PC-3 (cell line): ENCODE measurements at regions not wholly inside any gene's neighbourhood (a gene's known extent, or its start where the extent isn't known, plus 50 kb on each side); places are given as distances from the start of the nearest gene placed in this dataset.

Experiments used
- ATAC-seq: fragments of 200-7000 bp; cut with Tn5 transposase; 2 replicates; pipeline ENCODE4 v1.9.1; 2020; ENCODE audit warnings: mild to moderate bottlenecking, moderate library complexity
- BruUV-seq: library from RNA; stranded (reverse); fragments of 400-500 nt; replicated peaks from 2 replicates; lab custom pipeline; 2021; lab: Mats Ljungman, UMichigan
- CTCF ChIA-PET: fragments of 300-600 bp; sonication (Branson Sonifier 250); formaldehyde crosslinking; loops from one replicate; lab custom pipeline; 2022; ENCODE audit warnings: antibody characterized with exemption; lab: Charles Lee
- POLR2A ChIA-PET: fragments of 300-600 bp; sonication (Branson Sonifier 250); formaldehyde crosslinking; loops from one replicate; lab custom pipeline; 2022; ENCODE audit warnings: antibody characterized with exemption; ENCODE audit not compliant: unreplicated experiment; lab: Charles Lee
- DNase-seq: peaks from one replicate; pipeline ENCODE4 v3.0.0-alpha.2; 2015
- H2AFZ ChIP-seq: fragments of 300-600 bp; sonication (generic); 2 replicates; pipeline ENCODE4 v1.6.0; 2016; ENCODE audit warnings: antibody characterized with exemption, low read length
- H3F3A ChIP-seq: fragments of 300-600 bp; sonication (generic); one replicate; pipeline ENCODE4 v1.6.0; 2017; ENCODE audit warnings: antibody characterized with exemption, low read length, control low read depth, mild to moderate bottlenecking; ENCODE audit not compliant: unreplicated experiment
- H3K27ac ChIP-seq: fragments of 300-600 bp; sonication (generic); 2 replicates; pipeline ENCODE4 v1.5.1; 2016; ENCODE audit warnings: mild to moderate bottlenecking, low read length
- H3K27me3 ChIP-seq: fragments of 300-600 bp; sonication (generic); 2 replicates; pipeline ENCODE4 v1.6.1; 2016; ENCODE audit warnings: low read length, mixed read lengths
- H3K36me3 ChIP-seq: fragments of 300-600 bp; sonication (generic); 2 replicates; pipeline ENCODE4 v1.6.1; 2016; ENCODE audit warnings: low read depth, mixed run types, low read length, mixed read lengths
- H3K4me1 ChIP-seq: fragments of 300-600 bp; sonication (generic); 2 replicates; pipeline ENCODE4 v1.5.1; 2016; ENCODE audit warnings: low read length; ENCODE audit not compliant: insufficient read depth
- H3K4me2 ChIP-seq: fragments of 300-600 bp; sonication (generic); 2 replicates; pipeline ENCODE4 v1.6.0; 2016; ENCODE audit warnings: low read length
- H3K4me3 ChIP-seq: fragments of 300-600 bp; sonication (generic); 2 replicates; pipeline ENCODE4 v1.5.1; 2016; ENCODE audit warnings: mild to moderate bottlenecking, low read length, mixed read lengths
- H3K79me2 ChIP-seq: fragments of 300-600 bp; sonication (generic); 2 replicates; pipeline ENCODE4 v1.6.1; 2017; ENCODE audit warnings: low read length, mixed read lengths
- H3K9ac ChIP-seq: fragments of 300-600 bp; sonication (generic); 2 replicates; pipeline ENCODE4 v1.6.0; 2016; ENCODE audit warnings: mild to moderate bottlenecking, low read length
- H3K9me2 ChIP-seq: fragments of 300-600 bp; sonication (generic); replicated peaks from 2 replicates; pipeline ENCODE4 v1.6.1; 2016; ENCODE audit warnings: mixed run types, low read length, mixed read lengths
- H3K9me3 ChIP-seq: fragments of 300-600 bp; sonication (generic); 2 replicates; pipeline ENCODE4 v1.6.1; 2016; ENCODE audit warnings: low read length, mixed read lengths
- H4K20me1 ChIP-seq: fragments of 300-600 bp; sonication (generic); 2 replicates; pipeline ENCODE4 v1.6.1; 2016; ENCODE audit warnings: low read length, mixed read lengths
- CTCF ChIP-seq: fragments of 300-600 bp; sonication (generic); conservative IDR thresholded peaks from 2 replicates; pipeline ENCODE4 v1.5.1; 2017; ENCODE audit warnings: antibody characterized with exemption, low read depth, mild to moderate bottlenecking, low read length
- EZH2 ChIP-seq: fragments of 300-600 bp; sonication (generic); IDR thresholded peaks from one replicate; pipeline ENCODE4 v1.6.1; 2017; ENCODE audit warnings: antibody characterized with exemption, mild to moderate bottlenecking, low read length; ENCODE audit not compliant: unreplicated experiment
- EZH2phosphoT487 ChIP-seq: fragments of 300-600 bp; sonication (generic); IDR thresholded peaks from 2 replicates; pipeline ENCODE4 v1.6.1; 2018; ENCODE audit warnings: mild to moderate bottlenecking, antibody characterized with exemption, low read length, borderline replicate concordance
- intact Hi-C: fragments of 100-400 bp; cut with micrococcal nuclease; formaldehyde crosslinking; loops from 2 replicates; pipeline ENCODE4 v1.9.0; 2023

GRCh38 chr12:67496581-67496980, 152.0 kb upstream of the DYRK2 start:
- H2AFZ ChIP-seq: no peak overlapping the region
- no peaks in the 10 kb centered on the region for H3K27me3 ChIP-seq
- no peak overlapping the region for H3K27ac ChIP-seq
- intact Hi-C loops: no loop called here
- H3K4me1 ChIP-seq: no peaks in the 10 kb centered on the region
- BruUV-seq: no TSS peak
- H3K9me3 ChIP-seq: 0 out of 2 replicates have a peak, but pooled peaks cover 3% of the 10 kb centered on the region
- no peaks in the 10 kb centered on the region for H3K36me3 ChIP-seq
- DNase-seq: no peak
- H3K4me3 ChIP-seq: no peak overlapping the region
- CTCF ChIA-PET: no interaction called here
- no peaks in the 10 kb centered on the region for H4K20me1 ChIP-seq
- no peaks in the 10 kb centered on the region for H3K79me2 ChIP-seq
- no peaks in the 10 kb centered on the region for H3F3A ChIP-seq
- H3K9ac ChIP-seq: no peak overlapping the region
- H3K4me2 ChIP-seq: no peak overlapping the region
- TF ChIP-seq EZH2 (no peak), CTCF (no peak), EZH2phosphoT487 (no peak)
- ATAC-seq: no peak
- H3K9me2 ChIP-seq: no peaks in the 10 kb centered on the region
- POLR2A ChIA-PET: no interaction called here

GRCh38 chr12:67498991-67499390, 149.6 kb upstream of the DYRK2 start:
- CTCF ChIA-PET: no interaction called here
- H2AFZ ChIP-seq: no peak overlapping the region
- no peaks in the 10 kb centered on the region for H3K9me3 ChIP-seq
- H3K27me3 ChIP-seq: no peaks in the 10 kb centered on the region
- intact Hi-C loops: no loop called here
- BruUV-seq: no TSS peak
- TF ChIP-seq EZH2phosphoT487: no peak
- no peak for TF ChIP-seq CTCF
- no peak for TF ChIP-seq EZH2
- no peak for ATAC-seq
- H4K20me1 ChIP-seq: no peaks in the 10 kb centered on the region
- no peak overlapping the region for H3K27ac ChIP-seq
- H3K79me2 ChIP-seq: no peaks in the 10 kb centered on the region
- H3K9me2 ChIP-seq: no peaks in the 10 kb centered on the region
- no peak overlapping the region for H3K9ac ChIP-seq
- H3K36me3 ChIP-seq: no peaks in the 10 kb centered on the region
- POLR2A ChIA-PET: no interaction called here
- H3K4me1 ChIP-seq: no peaks in the 10 kb centered on the region
- no peaks in the 10 kb centered on the region for H3F3A ChIP-seq
- no peak overlapping the region for H3K4me2 ChIP-seq
- H3K4me3 ChIP-seq: no peak overlapping the region
- no peak for DNase-seq

- BruUV-seq: no TSS peak
- no peak for DNase-seq
- Histone ChIP-seq H3K79me2 (no peaks in the 10 kb centered on the region), H2AFZ (no peak overlapping the region), H3K36me3 (no peaks in the 10 kb centered on the region), H3K4me1 (no peaks in the 10 kb centered on the region), H3K27me3 (no peaks in the 10 kb centered on the region), H3F3A (no peaks in the 10 kb centered on the region), H3K9me3 (no peaks in the 10 kb centered on the region), H3K9me2 (no peaks in the 10 kb centered on the region), H3K9ac (no peak overlapping the region), H3K4me3 (no peak overlapping the region), H3K4me2 (no peak overlapping the region), H4K20me1 (no peaks in the 10 kb centered on the region), H3K27ac (no peak overlapping the region)
- POLR2A ChIA-PET: no interaction called here
- TF ChIP-seq CTCF (no peak), EZH2phosphoT487 (no peak)
- no peak for ATAC-seq
- intact Hi-C loops: no loop called here
- CTCF ChIA-PET: no interaction called here
These were observed 147.2 kb upstream of the DYRK2 start for GRCh38 chr12:67501362-67501761.
